Trophoblast cell (in vitro differentiated cells and primary cell): ENCODE measurements at regions not wholly inside any gene's neighbourhood (a gene's known extent, or its start where the extent isn't known, plus 50 kb on each side); places are given as distances from the start of the nearest gene placed in this dataset.

Source experiments
- DNase-seq, 2 donors: peaks; one replicate each; pipeline ENCODE4 v3.0.0-alpha.2; 2016
- H2AFZ ChIP-seq: 2 replicates; pipeline ENCODE4 v1.6.1; 2013; ENCODE audit warnings: low read length, moderate library complexity, mild to moderate bottlenecking; ENCODE audit not compliant: insufficient read depth, poor library complexity
- H2AK5ac ChIP-seq: 2 replicates; pipeline ENCODE4 v1.6.1; 2013; ENCODE audit warnings: mild to moderate bottlenecking, low read length
- H2BK120ac ChIP-seq: 2 replicates; pipeline ENCODE4 v1.6.1; 2013; ENCODE audit warnings: low read length, mild to moderate bottlenecking, moderate library complexity; ENCODE audit not compliant: insufficient read depth, poor library complexity
- H2BK12ac ChIP-seq: 2 replicates; pipeline ENCODE4 v1.6.1; 2013; ENCODE audit warnings: mild to moderate bottlenecking, low read length, moderate library complexity
- H2BK5ac ChIP-seq: 2 replicates; pipeline ENCODE4 v1.6.1; 2013; ENCODE audit warnings: low read length, low read depth, moderate library complexity, mild to moderate bottlenecking; ENCODE audit not compliant: poor library complexity
- H3K14ac ChIP-seq: 2 replicates; pipeline ENCODE4 v1.6.1; 2013; ENCODE audit warnings: mild to moderate bottlenecking, low read length
- H3K18ac ChIP-seq: 2 replicates; pipeline ENCODE4 v1.6.1; 2013; ENCODE audit warnings: mild to moderate bottlenecking, low read length
- H3K23ac ChIP-seq: 2 replicates; pipeline ENCODE4 v1.6.1; 2013; ENCODE audit warnings: low read length
- H3K27ac ChIP-seq: 2 replicates; pipeline ENCODE4 v1.5.1; 2013; ENCODE audit warnings: low read depth, mild to moderate bottlenecking, inconsistent platforms, low read length, moderate library complexity
- H3K27me3 ChIP-seq: 2 replicates; pipeline ENCODE4 v1.6.1; 2013; ENCODE audit warnings: inconsistent platforms, mild to moderate bottlenecking, low read length, moderate library complexity; ENCODE audit not compliant: insufficient read depth
- H3K36me3 ChIP-seq, 2 experiments: 1 replicate in 1 of 2; 2 replicates in 1 of 2; pipeline ENCODE4 v1.6.1; 2013; ENCODE audit warnings: low read length in 2 of 2, mild to moderate bottlenecking in 2 of 2, moderate library complexity in 1 of 2; ENCODE audit not compliant: insufficient read depth in 2 of 2, control insufficient read depth in 1 of 2
- H3K4ac ChIP-seq: 2 replicates; pipeline ENCODE4 v1.6.1; 2013; ENCODE audit warnings: low read depth, mild to moderate bottlenecking, low read length, moderate library complexity
- H3K4me1 ChIP-seq, 2 experiments: 1 replicate in 1 of 2; 2 replicates in 1 of 2; pipeline ENCODE4 v1.6.1; 2013; ENCODE audit warnings: low read length in 2 of 2, mild to moderate bottlenecking in 2 of 2, moderate library complexity in 1 of 2; ENCODE audit not compliant: insufficient read depth in 2 of 2, control insufficient read depth in 1 of 2
- H3K4me2 ChIP-seq: 2 replicates; pipeline ENCODE4 v1.6.1; 2013; ENCODE audit warnings: inconsistent platforms, mild to moderate bottlenecking, low read length, moderate library complexity
- H3K4me3 ChIP-seq: 2 replicates; pipeline ENCODE4 v1.5.1; 2013; ENCODE audit warnings: mild to moderate bottlenecking, low read depth, low read length, inconsistent platforms
- H3K79me1 ChIP-seq: one replicate; pipeline ENCODE4 v1.6.1; 2013; ENCODE audit warnings: low read length
- H3K79me2 ChIP-seq: 2 replicates; pipeline ENCODE4 v1.6.1; 2013; ENCODE audit warnings: low read length, mild to moderate bottlenecking; ENCODE audit not compliant: control insufficient read depth, insufficient read depth, poor library complexity
- H3K9ac ChIP-seq: 2 replicates; pipeline ENCODE4 v1.6.1; 2013; ENCODE audit warnings: mild to moderate bottlenecking, low read length
- H3K9me3 ChIP-seq: 2 replicates; pipeline ENCODE4 v1.6.1; 2013; ENCODE audit warnings: low read depth, mild to moderate bottlenecking, control low read depth, inconsistent platforms, low read length; ENCODE audit not compliant: insufficient read depth
- H4K12ac ChIP-seq: 2 replicates; pipeline ENCODE4 v1.6.1; 2013; ENCODE audit warnings: low read depth, mild to moderate bottlenecking, low read length, moderate library complexity
- H4K8ac ChIP-seq: 2 replicates; pipeline ENCODE4 v1.6.1; 2013; ENCODE audit warnings: low read depth, mild to moderate bottlenecking, low read length, moderate library complexity
- H4K91ac ChIP-seq: one replicate; pipeline ENCODE4 v1.6.1; 2013; ENCODE audit warnings: low read depth, mild to moderate bottlenecking, low read length, moderate library complexity
- WGBS: extraction: QIAGEN DNeasy Blood & Tissue Kit; methylation state at CpG from one replicate; pipeline ENCODE4 v1.1.7; 2013; ENCODE audit warnings: missing lambda C conversion rate; ENCODE audit not compliant: insufficient read length, insufficient coverage; ENCODE audit errors: extremely low coverage; 5-methylcytosine and 5-hydroxymethylcytosine counted together

- no peak overlapping the region for H4K91ac ChIP-seq
- no peaks in the 10 kb centered on the region for H3K36me3 ChIP-seq
- H4K12ac ChIP-seq, result no peak overlapping the region
- no peak overlapping the region for H4K8ac ChIP-seq
- no peak overlapping the region for H3K27ac ChIP-seq
- no peak overlapping the region for H2BK5ac ChIP-seq
- H3K9me3 ChIP-seq, result no peaks in the 10 kb centered on the region
- H2BK120ac ChIP-seq, result no peak overlapping the region
- no peak overlapping the region for H3K4me2 ChIP-seq
- no peak overlapping the region for H2BK12ac ChIP-seq
- H2AFZ ChIP-seq, result no peak overlapping the region
- no peaks in the 10 kb centered on the region for H3K79me2 ChIP-seq
- H3K23ac ChIP-seq, result no peak overlapping the region
- no peak overlapping the region for H3K14ac ChIP-seq
- no peak overlapping the region for H2AK5ac ChIP-seq
- no peaks in the 10 kb centered on the region for H3K79me1 ChIP-seq
- no peaks in the 10 kb centered on the region for H3K27me3 ChIP-seq
- WGBS, result no CpG with 5 or more reads among the region's 3 CpGs
- no peak overlapping the region for H3K4ac ChIP-seq
- H3K9ac ChIP-seq, result no peak overlapping the region
- H3K4me3 ChIP-seq, result no peak overlapping the region
- no peak for DNase-seq
- no peak overlapping the region for H3K18ac ChIP-seq
- H3K4me1 ChIP-seq, result no peaks in the 10 kb centered on the region
Measured at GRCh38 chr16:49216593-49216992, 65.0 kb downstream of the CBLN1 start.

GRCh38 chr16:49213594-49213993 is 68.0 kb downstream of the CBLN1 start:
- H2BK5ac ChIP-seq, result no peak overlapping the region
- no peak overlapping the region for H3K4ac ChIP-seq
- H2AFZ ChIP-seq, result no peak overlapping the region
- H3K18ac ChIP-seq, result no peak overlapping the region
- H3K79me2 ChIP-seq, result no peaks in the 10 kb centered on the region
- no peak overlapping the region for H3K27ac ChIP-seq
- no peaks in the 10 kb centered on the region for H3K27me3 ChIP-seq
- H3K79me1 ChIP-seq, result no peaks in the 10 kb centered on the region
- no peak overlapping the region for H4K91ac ChIP-seq
- no peak overlapping the region for H4K8ac ChIP-seq
- no CpG with 5 or more reads among the region's 5 CpGs for WGBS
- H3K23ac ChIP-seq, result no peak overlapping the region
- no peak overlapping the region for H3K9ac ChIP-seq
- no peaks in the 10 kb centered on the region for H3K36me3 ChIP-seq
- no peak overlapping the region for H3K4me3 ChIP-seq
- no peak overlapping the region for H2AK5ac ChIP-seq
- no peak overlapping the region for H3K14ac ChIP-seq
- H4K12ac ChIP-seq, result no peak overlapping the region
- H2BK120ac ChIP-seq, result no peak overlapping the region
- no peak for DNase-seq
- H3K4me2 ChIP-seq, result no peak overlapping the region
- no peaks in the 10 kb centered on the region for H3K4me1 ChIP-seq
- H2BK12ac ChIP-seq, result no peak overlapping the region
- H3K9me3 ChIP-seq, result no peaks in the 10 kb centered on the region

GRCh38 chr16:49204191-49204590 is 77.4 kb downstream of the CBLN1 start:
- DNase-seq, result no peak
- WGBS, result no CpG with 5 or more reads among the region's 4 CpGs
- Histone ChIP-seq H2BK5ac (no peak overlapping the region), H3K23ac (no peak overlapping the region), H2BK12ac (no peak overlapping the region), H3K14ac (no peak overlapping the region), H2AFZ (no peak overlapping the region), H3K79me2 (no peaks in the 10 kb centered on the region), H4K12ac (no peak overlapping the region), H2BK120ac (no peak overlapping the region), H3K4me2 (no peak overlapping the region), H3K4me1 (no peaks in the 10 kb centered on the region), H3K9me3 (peaks cover 2% of the 10 kb centered on the region), H4K91ac (no peak overlapping the region), H4K8ac (no peak overlapping the region), H3K4ac (no peak overlapping the region), H3K36me3 (no peaks in the 10 kb centered on the region), H3K27ac (no peak overlapping the region), H3K27me3 (no peaks in the 10 kb centered on the region), H3K9ac (no peak overlapping the region), H2AK5ac (no peak overlapping the region), H3K4me3 (no peak overlapping the region), H3K79me1 (no peaks in the 10 kb centered on the region), H3K18ac (no peak overlapping the region)

- no peak overlapping the region for H3K18ac ChIP-seq
- H3K4me1 ChIP-seq, result no peaks in the 10 kb centered on the region
- H2AK5ac ChIP-seq, result no peak overlapping the region
- no peak overlapping the region for H3K4me3 ChIP-seq
- H3K36me3 ChIP-seq, result no peaks in the 10 kb centered on the region
- H4K12ac ChIP-seq, result no peak overlapping the region
- no peaks in the 10 kb centered on the region for H3K27me3 ChIP-seq
- H3K27ac ChIP-seq, result no peak overlapping the region
- H3K79me2 ChIP-seq, result no peaks in the 10 kb centered on the region
- WGBS, result no CpG with 5 or more reads among the region's 3 CpGs
- no peak overlapping the region for H2BK120ac ChIP-seq
- H3K4ac ChIP-seq, result no peak overlapping the region
- no peak overlapping the region for H3K4me2 ChIP-seq
- H3K79me1 ChIP-seq, result no peaks in the 10 kb centered on the region
- no peak overlapping the region for H3K23ac ChIP-seq
- peaks cover 2% of the 10 kb centered on the region for H3K9me3 ChIP-seq
- H3K9ac ChIP-seq, result no peak overlapping the region
- no peak overlapping the region for H4K91ac ChIP-seq
- no peak overlapping the region for H2AFZ ChIP-seq
- no peak overlapping the region for H2BK5ac ChIP-seq
- no peak overlapping the region for H3K14ac ChIP-seq
- DNase-seq, result no peak
- H4K8ac ChIP-seq, result no peak overlapping the region
- no peak overlapping the region for H2BK12ac ChIP-seq
Measured at GRCh38 chr16:49203361-49203760, 78.3 kb downstream of the CBLN1 start.
